Neuronal stem cell (in vitro differentiated cells): ENCODE measurements at regions not wholly inside any gene's neighbourhood (a gene's known extent, or its start where the extent isn't known, plus 50 kb on each side); places are given as distances from the start of the nearest gene placed in this dataset.

ENCODE experiments used
- DNase-seq: peaks from one replicate; pipeline ENCODE4 v3.0.0-alpha.2; 2013; ENCODE audit warnings: low spot score
- H2AFZ ChIP-seq: one replicate; pipeline ENCODE4 v1.6.1; 2013; ENCODE audit warnings: mild to moderate bottlenecking, low read length, inconsistent platforms
- H2AK5ac ChIP-seq: 2 replicates; pipeline ENCODE4 v1.6.1; 2013; ENCODE audit warnings: low read depth, mild to moderate bottlenecking, inconsistent platforms, low read length, moderate library complexity, mixed read lengths
- H2BK120ac ChIP-seq: 2 replicates; pipeline ENCODE4 v1.6.1; 2013; ENCODE audit warnings: low read depth, mild to moderate bottlenecking, inconsistent platforms, low read length, moderate library complexity, mixed read lengths
- H2BK12ac ChIP-seq: one replicate; pipeline ENCODE4 v1.6.1; 2013; ENCODE audit warnings: low read length, inconsistent platforms
- H2BK15ac ChIP-seq: 2 replicates; pipeline ENCODE4 v1.6.1; 2013; ENCODE audit warnings: mild to moderate bottlenecking, low read length, inconsistent platforms, mixed read lengths
- H2BK5ac ChIP-seq: one replicate; pipeline ENCODE4 v1.6.1; 2013; ENCODE audit warnings: inconsistent platforms, mild to moderate bottlenecking, low read length, moderate library complexity
- H3K14ac ChIP-seq: one replicate; pipeline ENCODE4 v1.6.1; 2013; ENCODE audit warnings: low read length, inconsistent platforms
- H3K18ac ChIP-seq: 2 replicates; pipeline ENCODE4 v1.6.1; 2013; ENCODE audit warnings: low read length, inconsistent platforms
- H3K23ac ChIP-seq: 2 replicates; pipeline ENCODE4 v1.6.1; 2013; ENCODE audit warnings: low read depth, mild to moderate bottlenecking, mixed read lengths, low read length, inconsistent platforms; ENCODE audit not compliant: poor library complexity
- H3K27ac ChIP-seq: replicated peaks from 3 replicates; pipeline ENCODE4 v1.5.1; 2013; ENCODE audit warnings: low read length, inconsistent platforms
- H3K27me3 ChIP-seq, 3 experiments: 2 replicates each; pipeline ENCODE4 v1.6.1; 2013; ENCODE audit warnings: low read length in 3 of 3, mild to moderate bottlenecking in 2 of 3, inconsistent platforms in 1 of 3, low read depth in 1 of 3, mixed read lengths in 1 of 3, moderate library complexity in 1 of 3; ENCODE audit not compliant: control insufficient read depth in 3 of 3, insufficient read depth in 3 of 3
- H3K36me3 ChIP-seq, 2 donors: replicated peaks in 1 of 2; 2 replicates each; pipeline ENCODE4 v1.6.1; 2013; ENCODE audit warnings: low read length in 2 of 2; ENCODE audit not compliant: control insufficient read depth in 2 of 2, insufficient read depth in 2 of 2
- H3K4ac ChIP-seq: 2 replicates; pipeline ENCODE4 v1.6.1; 2013; ENCODE audit warnings: inconsistent platforms, mild to moderate bottlenecking, low read length, moderate library complexity
- H3K4me1 ChIP-seq, 2 donors: 1 replicate in 1 of 2; 2 replicates in 1 of 2; pipeline ENCODE4 v1.6.1; 2013; ENCODE audit warnings: low read length in 2 of 2, low read depth in 1 of 2; ENCODE audit not compliant: control insufficient read depth in 2 of 2, insufficient read depth in 1 of 2
- H3K4me2 ChIP-seq: one replicate; pipeline ENCODE4 v1.6.1; 2013; ENCODE audit warnings: mild to moderate bottlenecking, low read length, inconsistent platforms; ENCODE audit not compliant: insufficient read depth, poor library complexity, severe bottlenecking
- H3K4me3 ChIP-seq, 2 donors: 2 replicates each; pipeline ENCODE4 v1.5.1; 2013; ENCODE audit warnings: low read length in 2 of 2, mild to moderate bottlenecking in 2 of 2, inconsistent platforms in 1 of 2, moderate library complexity in 1 of 2
- H3K79me1 ChIP-seq: one replicate; pipeline ENCODE4 v1.6.1; 2013; ENCODE audit warnings: low read depth, mild to moderate bottlenecking, inconsistent platforms, low read length, moderate library complexity
- H3K9ac ChIP-seq: one replicate; pipeline ENCODE4 v1.6.1; 2013; ENCODE audit warnings: mild to moderate bottlenecking, low read depth, low read length, inconsistent platforms; ENCODE audit not compliant: poor library complexity
- H3K9me3 ChIP-seq, 2 donors: replicated peaks in 1 of 2; 2 replicates each; pipeline versions ENCODE3 to v1.6.1; 2013; ENCODE audit warnings: low read length in 2 of 2, mild to moderate bottlenecking in 2 of 2, inconsistent platforms in 1 of 2, low read depth in 1 of 2, mixed read lengths in 1 of 2, moderate library complexity in 1 of 2; ENCODE audit not compliant: control insufficient read depth in 2 of 2, insufficient read depth in 1 of 2
- H4K8ac ChIP-seq: one replicate; pipeline ENCODE4 v1.6.1; 2013; ENCODE audit warnings: low read depth, mild to moderate bottlenecking, inconsistent platforms, low read length, moderate library complexity
- H4K91ac ChIP-seq: one replicate; pipeline ENCODE4 v1.6.1; 2013; ENCODE audit warnings: low read length, low read depth, mild to moderate bottlenecking, inconsistent platforms; ENCODE audit not compliant: poor library complexity
- WGBS, 2 donors: extraction: QIAGEN DNeasy Blood & Tissue Kit; methylation state at CpG; one replicate each; pipeline ENCODE4 v1.1.7; 2013; ENCODE audit warnings: missing lambda C conversion rate in 2 of 2, mixed read lengths in 1 of 2; ENCODE audit not compliant: insufficient read length in 2 of 2, insufficient replicate concordance in 1 of 2; ENCODE audit errors: extremely low coverage in 2 of 2; 5-methylcytosine and 5-hydroxymethylcytosine counted together

- no peak overlapping the region for H2BK120ac ChIP-seq
- H3K4me3 ChIP-seq: no peak overlapping the region
- no peak overlapping the region for H3K4ac ChIP-seq
- H3K27me3 ChIP-seq: no peaks in the 10 kb centered on the region
- no peak overlapping the region for H3K14ac ChIP-seq
- H3K4me2 ChIP-seq: no peak overlapping the region
- H4K8ac ChIP-seq: no peak overlapping the region
- peaks cover 0 to 3% of the 10 kb centered on the region in 2 donors for H3K9me3 ChIP-seq
- H2BK12ac ChIP-seq: no peak overlapping the region
- no peak overlapping the region for H3K23ac ChIP-seq
- H4K91ac ChIP-seq: no peak overlapping the region
- no peaks in the 10 kb centered on the region for H3K79me1 ChIP-seq
- H3K4me1 ChIP-seq: peaks cover 3% of the 10 kb centered on the region in 2 donors
- peak overlapping the region; percentile 72 for H2AFZ ChIP-seq
- H3K18ac ChIP-seq: no peak overlapping the region
- no peak for DNase-seq
- peak overlapping the region; percentile 90 for H3K27ac ChIP-seq
- H3K9ac ChIP-seq: no peak overlapping the region
- H3K36me3 ChIP-seq: no peaks in the 10 kb centered on the region
- no peak overlapping the region for H2AK5ac ChIP-seq
- no CpG with 5 or more reads among the region's 1 CpG for WGBS, 2 donors
- H2BK15ac ChIP-seq: no peak overlapping the region
- H2BK5ac ChIP-seq: no peak overlapping the region
Observed at GRCh38 chr1:238648296-238648695, 738.1 kb upstream of the CHRM3 start.

- peaks cover 3% of the 10 kb centered on the region in 2 donors for H3K4me1 ChIP-seq
- no peak overlapping the region for H3K4me2 ChIP-seq
- peaks cover 0 to 3% of the 10 kb centered on the region in 2 donors for H3K9me3 ChIP-seq
- peak overlapping the region; percentile 90 for H3K27ac ChIP-seq
- no peak overlapping the region for H3K4ac ChIP-seq
- no peaks in the 10 kb centered on the region for H3K27me3 ChIP-seq
- no peak overlapping the region for H2BK120ac ChIP-seq
- DNase-seq: peak; percentile 75
- no peak overlapping the region for H2BK5ac ChIP-seq
- H3K14ac ChIP-seq: no peak overlapping the region
- no peak overlapping the region for H2BK12ac ChIP-seq
- peak overlapping the region; percentile 72 for H2AFZ ChIP-seq
- no peaks in the 10 kb centered on the region for H3K36me3 ChIP-seq
- no peak overlapping the region for H4K8ac ChIP-seq
- WGBS, 2 donors: no CpG with 5 or more reads among the region's 3 CpGs
- no peak overlapping the region for H3K23ac ChIP-seq
- H3K79me1 ChIP-seq: no peaks in the 10 kb centered on the region
- no peak overlapping the region for H3K9ac ChIP-seq
- H3K18ac ChIP-seq: no peak overlapping the region
- H2AK5ac ChIP-seq: no peak overlapping the region
- no peak overlapping the region for H4K91ac ChIP-seq
- no peak overlapping the region for H2BK15ac ChIP-seq
- H3K4me3 ChIP-seq: no peak overlapping the region
Observed at GRCh38 chr1:238647877-238648276, 738.5 kb upstream of the CHRM3 start.

- no peak overlapping the region for H2AK5ac ChIP-seq
Observed at GRCh38 chr1:238642231-238642630, 744.1 kb upstream of the CHRM3 start.

GRCh38 chr1:238639861-238640260 is 746.5 kb upstream of the CHRM3 start:
- no peak overlapping the region for H2AK5ac ChIP-seq
- no peak overlapping the region for H4K8ac ChIP-seq
- H3K27ac ChIP-seq: no peak overlapping the region
- H2BK12ac ChIP-seq: no peak overlapping the region
- no peaks in the 10 kb centered on the region for H3K27me3 ChIP-seq
- H3K4me2 ChIP-seq: no peak overlapping the region
- no peaks in the 10 kb centered on the region for H3K36me3 ChIP-seq
- no peak overlapping the region for H3K18ac ChIP-seq
- no peak overlapping the region for H3K23ac ChIP-seq
- H2BK15ac ChIP-seq: no peak overlapping the region
- no peak overlapping the region for H3K4ac ChIP-seq
- no peak overlapping the region for H3K4me3 ChIP-seq
- peak overlapping the region; percentile 45 for H2AFZ ChIP-seq
- DNase-seq: no peak
- no peaks in the 10 kb centered on the region for H3K79me1 ChIP-seq
- H4K91ac ChIP-seq: no peak overlapping the region
- H3K14ac ChIP-seq: no peak overlapping the region
- no peak overlapping the region for H2BK120ac ChIP-seq
- peaks cover 0 to 2% of the 10 kb centered on the region in 2 donors for H3K9me3 ChIP-seq
- H3K9ac ChIP-seq: no peak overlapping the region
- H3K4me1 ChIP-seq: no peaks in the 10 kb centered on the region
- no peak overlapping the region for H2BK5ac ChIP-seq

More at GRCh38 chr1:238642231-238642630, 744.1 kb upstream of the CHRM3 start:
- Histone ChIP-seq H4K91ac (no peak overlapping the region), H2BK15ac (no peak overlapping the region), H4K8ac (no peak overlapping the region), H3K9ac (no peak overlapping the region), H3K18ac (no peak overlapping the region), H3K23ac (no peak overlapping the region), H3K27me3 (no peaks in the 10 kb centered on the region), H3K4ac (no peak overlapping the region), H2AFZ (peak overlapping the region; percentile 67), H3K9me3 (peaks cover 0 to 2% of the 10 kb centered on the region in 2 donors), H3K4me2 (no peak overlapping the region), H3K4me1 (no peaks in the 10 kb centered on the region), H3K27ac (no peak overlapping the region), H3K36me3 (no peaks in the 10 kb centered on the region), H2BK5ac (no peak overlapping the region), H3K79me1 (no peaks in the 10 kb centered on the region), H3K4me3 (no peak overlapping the region), H3K14ac (no peak overlapping the region), H2BK12ac (no peak overlapping the region), H2BK120ac (no peak overlapping the region)
- no peak for DNase-seq
- no CpG with 5 or more reads among the region's 4 CpGs for WGBS, 2 donors
